Embryonic facial prominence (tissue), 1 donor: ENCODE measurements at regions not wholly inside any gene's neighbourhood (a gene's known extent, or its start where the extent isn't known, plus 50 kb on each side); places are given as distances from the start of the nearest gene placed in this dataset.

Experiments
- DNase-seq: peaks from one replicate; pipeline ENCODE4 v3.0.0-alpha.2; 2016; ENCODE audit errors: extremely low spot score

DNA sequence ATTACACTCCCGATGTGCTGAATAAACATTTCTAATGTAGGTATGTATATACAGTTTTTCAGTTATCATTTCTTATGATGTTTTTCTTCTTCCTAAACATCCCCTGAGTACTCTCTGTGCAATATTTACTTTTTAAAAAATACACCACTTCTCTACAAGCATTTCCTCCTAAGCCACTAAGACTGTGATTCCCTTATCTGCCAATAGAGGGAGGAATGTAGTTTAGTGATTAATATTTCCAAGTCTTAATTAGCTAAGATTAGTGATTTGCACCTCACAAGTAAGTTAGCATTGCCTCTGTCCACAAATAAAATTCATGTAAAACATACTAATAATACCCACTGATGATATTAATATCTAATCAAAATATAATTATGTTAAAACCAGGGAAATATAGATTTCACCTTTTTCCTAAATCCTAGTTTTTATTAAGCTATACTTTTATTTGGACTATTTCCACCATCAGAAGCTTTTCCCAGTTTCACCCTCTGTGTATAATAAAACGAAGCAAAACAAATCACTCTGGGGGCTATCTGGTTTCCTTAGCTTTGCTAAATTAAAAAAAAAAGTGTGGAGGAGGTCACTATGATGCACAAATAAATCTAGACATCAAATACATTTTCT, 909.1 kb downstream of the FAT4 start:
- no peak for DNase-seq

DNA sequence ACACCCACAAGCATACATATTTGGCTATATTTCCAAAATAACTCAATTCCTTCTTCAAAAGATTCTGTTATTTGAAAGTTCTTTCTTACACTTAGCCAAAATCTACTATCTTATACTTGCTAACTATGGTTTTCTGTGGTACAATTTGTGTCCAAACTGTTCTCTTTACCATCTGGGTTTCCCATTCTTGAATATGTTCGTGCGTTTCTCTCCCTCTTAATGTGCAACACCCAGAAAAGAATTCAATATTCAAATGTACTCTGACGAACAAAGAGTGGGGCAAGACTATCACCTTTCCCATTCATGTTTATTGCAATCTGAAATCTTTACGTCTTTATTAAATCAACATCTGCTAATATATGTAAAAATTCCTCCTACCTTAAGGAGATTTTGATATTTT, 912.7 kb downstream of the FAT4 start:
- DNase-seq: no peak

DNA sequence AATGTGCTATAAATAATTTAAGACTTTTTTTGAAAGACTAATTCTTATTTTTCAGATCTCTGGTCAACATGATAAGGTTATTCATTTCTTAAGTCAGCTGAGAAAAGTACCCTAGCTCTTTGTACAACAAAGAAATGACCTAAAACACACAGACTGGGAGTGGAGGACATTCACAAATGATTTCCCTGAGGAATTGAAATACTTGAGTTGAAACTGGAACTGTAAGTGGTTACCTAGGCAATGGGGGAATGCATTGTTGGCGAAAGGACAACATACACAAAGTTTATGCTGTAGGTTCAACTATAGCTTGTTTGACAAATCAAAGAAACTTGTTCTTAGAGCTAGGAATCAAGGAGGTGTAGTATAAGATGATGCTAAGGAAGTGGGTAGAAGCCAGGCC, 915.5 kb downstream of the FAT4 start:
- DNase-seq: no peak

DNA sequence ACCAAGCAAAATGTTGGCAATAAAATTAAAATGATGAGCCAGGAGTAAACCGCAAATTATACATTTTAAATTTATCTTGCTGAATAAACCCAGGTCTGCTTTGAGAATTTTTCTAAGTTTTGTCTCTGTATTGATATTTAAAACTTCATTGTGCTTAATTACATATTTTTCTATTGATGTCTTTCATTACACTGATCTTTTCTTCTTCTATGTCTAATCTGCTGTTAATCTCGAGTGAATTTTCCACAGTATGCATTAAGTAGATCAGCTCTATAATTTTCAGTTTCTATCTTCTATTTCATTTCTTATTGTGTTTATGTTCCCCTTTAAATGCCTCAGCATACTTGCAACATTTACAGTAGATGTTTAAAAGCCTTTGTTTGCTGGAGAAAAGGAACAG, 918.7 kb downstream of the FAT4 start:
- DNase-seq: no peak

DNA sequence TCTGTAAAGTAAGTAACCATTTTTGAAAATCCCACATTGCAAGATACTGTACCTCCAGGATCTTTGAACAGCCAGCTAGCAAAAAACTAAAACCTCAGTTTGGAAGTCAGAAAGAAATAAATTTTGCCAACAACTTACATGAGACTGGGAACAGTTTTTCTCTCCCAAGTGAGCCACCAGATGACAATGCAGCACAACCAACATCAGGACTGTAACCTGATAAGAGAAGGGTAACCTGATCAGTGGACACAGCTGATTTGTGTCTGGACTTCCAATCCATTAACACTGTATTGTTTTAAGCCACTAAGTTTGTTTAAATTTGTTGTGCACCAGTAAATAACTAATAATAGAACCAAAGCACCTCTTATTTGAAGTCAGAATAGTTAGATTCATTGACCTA, 923.3 kb downstream of the FAT4 start:
- DNase-seq: no peak

DNA sequence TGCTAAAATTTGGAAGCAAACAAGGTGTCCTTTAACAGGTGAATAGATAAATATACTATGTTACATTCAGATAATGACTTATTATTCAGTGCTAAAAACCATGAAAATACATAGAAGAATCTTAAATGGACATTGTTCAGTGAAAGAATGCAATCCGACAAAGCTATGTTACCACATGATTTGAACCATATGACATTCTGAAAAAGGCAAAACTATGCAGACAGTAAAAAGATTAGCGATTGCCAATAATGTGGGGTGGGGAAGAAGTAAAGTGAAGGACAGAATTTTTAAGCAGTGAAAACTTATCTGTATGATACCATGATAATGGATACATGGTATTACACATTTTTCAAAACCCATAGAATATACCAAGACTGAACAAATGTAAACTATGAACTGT, 926.9 kb downstream of the FAT4 start:
- no peak for DNase-seq

DNA sequence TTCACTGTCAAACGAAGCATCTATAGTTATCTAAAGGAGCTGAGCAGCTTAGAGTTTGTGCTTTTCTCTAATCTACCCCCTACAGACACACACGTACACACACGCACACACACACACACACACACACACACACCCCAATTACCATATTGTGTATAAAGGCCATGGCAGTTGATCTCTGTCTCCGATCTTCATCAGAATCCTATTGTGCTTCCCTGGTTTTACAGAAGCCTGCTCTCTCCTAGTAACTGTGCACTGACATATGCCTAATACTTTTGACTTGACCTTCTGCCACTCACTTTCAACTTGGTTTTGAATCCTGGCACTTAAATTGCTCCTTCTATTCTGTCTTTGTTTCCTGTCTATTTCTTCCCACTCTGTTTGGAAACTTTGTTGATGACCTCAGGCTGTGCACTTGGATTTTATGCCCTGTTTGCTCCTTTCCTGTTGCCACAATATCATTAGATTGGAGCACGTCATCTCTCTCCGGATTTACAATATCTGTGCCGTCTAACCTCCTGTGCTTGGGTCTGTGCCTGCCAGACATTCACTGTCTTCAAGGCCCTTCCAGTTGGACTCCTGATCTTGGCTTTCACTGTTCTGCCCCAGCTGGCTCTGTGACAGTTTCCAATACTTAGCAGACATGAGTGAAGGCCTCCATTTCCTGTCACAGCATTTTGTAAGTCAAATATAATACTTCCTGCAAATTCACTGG, 928.1 kb downstream of the FAT4 start:
- no peak for DNase-seq

DNA sequence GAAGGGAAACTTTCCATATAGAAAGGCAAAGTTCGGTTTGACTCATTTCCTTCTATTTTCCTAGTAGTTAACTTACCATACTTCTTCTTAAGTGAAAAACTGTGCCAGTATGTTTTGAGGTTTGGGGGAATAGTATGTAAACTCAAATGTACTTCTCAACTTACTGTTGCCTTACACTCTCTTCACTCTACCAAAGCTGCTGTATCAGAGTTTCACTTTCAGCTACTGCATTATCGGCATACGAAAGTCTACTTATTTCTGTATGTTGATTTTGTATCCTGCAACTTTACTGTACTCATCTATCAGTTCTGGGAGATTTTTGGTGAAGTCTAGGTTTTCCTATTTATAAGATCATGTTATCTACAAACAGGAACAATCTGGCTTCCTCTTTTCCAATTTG, 932.7 kb downstream of the FAT4 start:
- no peak for DNase-seq

DNA sequence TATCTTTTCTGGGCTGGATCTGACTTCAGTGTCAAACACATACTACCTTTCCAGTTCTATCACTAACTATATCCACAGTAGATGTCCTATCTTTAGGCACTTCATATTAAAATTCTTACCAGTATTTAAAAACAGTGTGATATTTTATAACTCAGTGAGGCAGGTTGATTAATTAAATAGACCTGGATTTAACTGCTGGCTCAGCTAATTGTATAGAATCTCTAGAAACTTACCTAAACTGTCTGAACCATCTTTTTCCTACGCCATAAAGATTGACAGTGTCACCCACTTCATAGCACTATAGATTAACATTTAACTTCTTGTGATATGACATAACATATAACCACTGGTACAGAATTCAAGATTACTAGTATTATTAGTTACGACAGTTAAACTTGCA, 935.3 kb downstream of the FAT4 start:
- DNase-seq: no peak

DNA sequence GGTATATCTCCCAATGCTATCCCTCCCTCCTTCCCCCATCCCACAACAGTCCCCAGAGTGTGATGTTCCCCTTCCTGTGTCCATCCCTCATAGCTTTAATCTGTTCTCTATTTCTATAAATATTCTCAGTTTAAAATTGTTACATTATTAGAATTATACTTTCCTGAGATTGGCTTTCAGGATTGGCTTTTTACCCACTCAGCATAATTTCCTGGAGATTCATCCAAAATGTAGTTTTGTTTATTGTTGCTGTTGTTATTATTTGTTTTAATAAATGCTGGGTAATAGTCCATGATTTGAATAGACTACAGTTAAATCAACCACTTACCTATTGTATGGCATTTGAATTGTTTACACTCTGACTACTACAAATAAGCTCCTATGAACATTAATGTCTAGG, 936.4 kb downstream of the FAT4 start:
- no peak for DNase-seq

DNA sequence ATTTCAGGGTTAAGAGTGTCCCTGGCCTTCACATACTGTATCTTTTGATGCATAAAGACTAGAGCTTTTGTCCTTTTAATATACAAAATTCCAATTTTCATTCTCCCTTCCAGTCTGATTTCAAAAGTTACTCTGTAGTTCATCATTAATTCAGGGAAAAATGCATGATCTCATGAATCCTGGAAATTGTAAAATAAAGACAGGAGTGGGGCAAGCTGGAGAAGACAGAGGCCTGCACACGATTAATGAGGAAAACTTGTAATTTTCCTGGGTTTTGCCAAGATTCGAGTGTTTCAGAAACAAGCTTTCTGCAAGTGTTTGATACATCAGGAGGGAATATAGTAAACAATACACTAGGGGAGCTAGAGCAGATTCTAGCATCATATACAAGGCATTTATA, 947.9 kb downstream of the FAT4 start:
- DNase-seq: no peak

DNA sequence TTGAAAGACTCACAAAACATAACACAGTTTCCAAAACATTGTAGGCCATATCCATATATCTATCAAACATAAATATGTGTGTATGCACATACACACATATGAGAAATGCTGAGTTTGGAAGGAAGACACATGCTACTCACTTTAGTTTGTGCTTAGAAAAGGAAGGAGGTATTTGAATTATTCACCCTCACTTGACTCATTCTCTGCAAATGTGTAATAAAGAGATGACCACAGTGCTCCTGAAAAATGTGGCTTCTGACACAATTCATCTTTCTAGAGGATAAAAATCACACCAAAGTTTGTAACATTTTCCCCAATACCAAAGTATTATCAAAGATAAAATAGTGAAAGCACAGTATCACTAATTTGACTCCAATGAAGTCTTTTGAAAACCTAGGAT, 950.1 kb downstream of the FAT4 start:
- DNase-seq: no peak

DNA sequence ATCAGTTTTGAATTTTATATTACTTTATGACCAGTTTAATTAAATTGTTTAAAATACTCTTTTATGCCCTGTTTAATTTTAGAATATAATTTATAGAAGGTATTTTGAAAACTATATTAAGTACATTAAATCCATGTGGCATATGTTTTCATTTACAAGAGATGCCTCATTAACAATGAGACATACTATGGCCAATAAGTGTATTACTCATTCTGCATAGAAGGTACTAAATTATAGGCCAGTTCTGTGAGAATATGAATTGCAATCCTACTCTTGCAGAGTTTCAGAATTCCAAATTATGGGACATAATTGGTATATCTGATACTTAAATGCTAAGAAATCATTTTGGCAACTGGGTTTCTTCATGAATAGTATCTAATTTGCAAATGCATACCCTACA, 951.1 kb downstream of the FAT4 start:
- DNase-seq: no peak

DNA sequence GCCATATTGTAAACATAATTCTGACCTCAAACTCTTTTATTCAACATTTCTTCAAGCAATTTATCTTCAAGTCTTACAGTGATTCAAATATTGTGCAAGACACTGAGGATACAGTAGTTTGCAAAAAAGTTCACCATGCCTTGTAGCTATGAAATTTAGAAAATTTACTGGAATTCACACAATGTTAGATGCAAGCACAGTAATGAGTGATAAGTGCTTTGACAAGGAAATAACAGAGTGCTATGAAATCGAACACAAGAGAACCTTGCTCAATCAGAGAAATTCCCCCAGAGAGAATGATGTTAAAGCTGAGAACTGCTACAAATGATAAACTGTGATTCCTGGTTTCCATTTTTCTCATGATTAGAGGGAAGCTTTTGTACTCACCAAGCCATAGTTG, 952.9 kb downstream of the FAT4 start:
- no peak for DNase-seq

DNA sequence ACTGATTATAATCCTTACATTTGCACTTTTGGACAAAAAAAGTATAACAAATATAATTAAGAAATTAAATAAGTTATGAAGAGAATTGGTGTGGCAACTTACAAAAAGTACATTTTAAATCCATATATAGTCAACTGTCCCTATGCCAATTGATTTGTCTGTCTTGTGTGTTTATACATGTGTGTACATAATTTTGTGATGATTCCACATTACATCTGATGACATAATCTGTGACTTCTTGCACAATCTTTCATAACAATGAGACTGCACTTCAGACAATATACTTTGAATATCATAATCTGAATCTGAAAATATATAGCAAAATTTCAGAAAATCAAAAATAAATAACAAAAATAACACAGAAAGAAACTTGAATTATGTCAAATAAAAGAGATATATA, 953.4 kb downstream of the FAT4 start:
- no peak for DNase-seq

DNA sequence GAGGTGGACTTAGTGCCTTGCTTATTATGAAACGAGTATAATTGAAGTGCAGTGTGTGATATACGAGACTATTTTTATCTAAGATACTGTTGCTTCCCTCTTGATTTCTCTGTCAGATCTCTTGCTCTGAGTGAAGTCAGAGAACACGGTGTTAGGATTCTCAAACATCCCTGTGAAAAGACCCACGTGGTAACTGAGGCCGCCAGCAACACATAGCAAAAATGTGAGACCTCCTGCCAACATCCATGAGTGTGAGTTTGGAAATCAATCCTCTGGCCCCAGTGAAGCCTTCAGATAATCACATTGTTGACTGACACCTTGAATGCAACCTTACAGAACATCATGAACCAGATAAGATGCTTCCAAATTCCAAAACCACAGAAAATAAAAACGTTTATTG, 954.4 kb downstream of the FAT4 start:
- no peak for DNase-seq

DNA sequence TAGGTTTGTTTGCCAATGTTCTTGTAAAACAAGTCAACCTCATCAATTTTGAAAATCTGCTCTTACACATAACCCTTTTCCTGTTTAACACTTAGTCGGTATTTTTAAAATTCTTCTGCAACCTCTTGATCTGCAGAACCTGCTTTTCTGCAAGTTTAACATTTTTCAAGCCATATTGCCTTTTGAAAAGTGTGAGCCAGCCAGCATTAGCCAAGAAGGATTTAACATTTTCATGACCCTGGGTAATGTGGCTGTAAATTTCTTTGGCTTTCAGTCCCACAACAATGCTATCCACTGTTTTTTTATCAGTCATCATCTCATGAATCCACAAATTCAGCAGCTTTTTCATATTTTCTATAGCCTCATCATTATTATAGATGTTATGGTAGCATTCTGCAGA, 956.5 kb downstream of the FAT4 start:
- no peak for DNase-seq

DNA sequence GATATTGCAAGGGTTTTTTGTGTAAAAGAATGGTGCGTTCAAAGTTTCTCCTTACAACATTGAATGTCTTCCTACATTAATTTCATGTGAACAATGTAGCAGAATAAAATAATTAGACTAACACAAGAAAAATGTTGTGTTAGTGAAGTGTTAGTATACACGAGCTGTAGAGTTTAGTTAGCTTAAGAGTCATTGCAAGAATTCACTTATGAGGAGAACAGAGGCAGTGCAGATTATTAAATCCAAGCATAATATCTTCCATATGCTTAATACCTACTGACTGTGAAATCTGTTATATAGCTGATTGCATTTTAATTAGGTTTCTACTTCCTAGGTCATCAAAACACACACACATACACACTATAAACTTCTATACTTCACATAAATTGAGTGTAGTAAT, 959.0 kb downstream of the FAT4 start:
- DNase-seq: no peak

DNA sequence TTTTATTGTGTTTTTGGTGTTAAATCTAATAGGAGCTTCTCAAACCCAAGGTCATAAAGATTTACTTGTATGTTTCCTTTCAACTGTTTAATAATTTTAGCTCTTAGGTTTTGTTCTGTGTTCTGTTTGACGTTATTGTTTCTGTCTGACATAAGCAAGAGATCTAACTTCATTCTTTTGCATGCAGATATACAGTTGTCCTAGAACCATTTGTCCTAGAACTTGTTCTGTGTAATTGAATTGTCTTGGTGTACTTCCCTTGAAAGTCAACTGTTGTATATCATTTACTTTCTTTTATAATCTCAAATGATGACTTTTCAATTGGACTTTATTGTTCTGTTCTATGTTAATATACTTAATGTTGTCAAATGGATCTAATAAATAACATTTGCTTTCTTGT, 977.1 kb downstream of the FAT4 start:
- no peak for DNase-seq

DNA sequence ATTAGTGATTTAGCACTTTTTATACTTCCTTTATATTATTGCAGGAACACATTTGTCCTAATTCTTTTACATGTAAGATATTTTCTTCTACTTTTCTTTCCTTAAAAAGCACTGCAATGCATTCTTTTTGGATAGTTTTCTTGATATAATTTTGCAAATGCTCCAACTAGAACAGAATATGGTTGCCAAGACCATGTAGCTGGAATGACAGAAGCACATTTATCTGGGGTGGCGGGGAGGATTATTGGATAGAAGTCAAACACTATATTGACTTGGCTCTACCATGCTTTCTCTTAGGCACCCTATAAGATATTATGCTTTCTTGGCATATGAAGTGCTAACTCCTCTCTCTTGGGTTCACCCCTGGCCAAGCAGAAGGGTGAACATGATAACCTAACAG, 983.5 kb downstream of the FAT4 start:
- no peak for DNase-seq

DNA sequence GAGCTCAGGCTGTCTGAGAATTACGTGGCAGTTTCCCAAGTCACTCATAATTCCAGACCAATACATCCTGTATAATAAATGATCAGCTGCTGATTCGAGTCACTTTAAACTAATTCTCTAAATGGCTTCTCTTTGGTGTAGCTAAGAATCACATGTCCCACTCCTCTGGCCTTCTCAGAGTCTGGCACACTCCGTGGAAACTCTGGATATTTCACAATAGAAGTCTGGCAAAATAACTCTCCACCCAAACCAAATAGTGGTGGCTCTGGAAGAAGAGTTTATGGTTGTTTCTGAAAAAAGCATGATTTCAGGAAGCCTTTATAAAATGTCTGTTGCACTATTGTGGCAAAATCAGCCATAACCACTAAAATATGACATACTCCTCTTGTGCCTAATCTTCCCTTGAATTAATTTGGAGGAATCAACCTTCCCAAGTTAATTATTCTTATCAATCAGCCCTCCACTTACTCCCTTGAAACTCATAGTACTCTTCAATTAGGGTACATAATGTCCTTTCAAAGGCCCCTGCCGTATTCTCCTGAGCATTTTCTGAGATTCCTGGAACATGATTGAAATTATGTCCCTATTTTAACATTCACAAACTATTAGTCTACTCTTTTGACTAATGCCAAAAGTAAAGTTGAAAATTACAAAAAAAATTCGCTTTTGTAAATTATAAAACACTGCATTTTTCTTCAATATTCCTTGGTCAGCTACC, 991.6 kb downstream of the FAT4 start:
- DNase-seq: no peak

DNA sequence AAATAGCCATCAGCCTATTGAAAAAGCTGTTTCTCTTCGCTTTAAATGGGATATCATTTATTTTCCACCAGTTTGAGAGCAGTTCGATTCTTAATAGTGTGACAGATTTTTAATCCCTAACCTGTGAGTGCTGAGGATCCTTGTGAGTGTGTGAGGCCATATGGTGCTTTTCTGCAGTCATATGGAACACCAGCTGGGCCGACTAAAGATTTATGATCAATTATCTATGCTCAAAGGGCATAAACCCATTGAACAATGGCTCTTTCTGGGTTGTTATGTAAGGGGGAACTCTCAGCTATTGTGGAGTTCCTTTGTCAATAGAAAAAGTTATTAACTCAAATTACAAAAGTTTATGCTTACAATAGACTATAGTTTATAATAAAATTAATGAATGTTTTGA, 1003.6 kb downstream of the FAT4 start:
- no peak for DNase-seq

DNA sequence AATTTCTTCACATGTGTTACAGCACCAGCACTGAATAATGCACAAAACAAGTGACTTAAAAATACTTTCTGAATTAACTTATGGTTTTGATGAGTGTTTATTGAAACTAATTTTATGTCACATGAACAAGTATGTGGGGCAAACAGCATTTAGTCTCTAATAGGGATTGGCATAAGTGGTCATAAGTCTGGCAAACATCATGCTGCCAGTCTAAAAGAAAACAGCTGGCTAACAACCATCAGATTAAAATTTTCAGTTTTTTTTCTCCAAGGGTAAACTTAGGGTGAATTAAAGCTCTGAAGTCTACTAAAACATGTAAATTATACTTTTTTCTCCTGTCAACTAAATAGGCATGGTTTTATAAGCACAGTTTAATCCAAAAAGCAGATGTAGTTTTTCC, 1014.2 kb downstream of the FAT4 start:
- no peak for DNase-seq
